DND-41 (cell line): ENCODE measurements at regions not wholly inside any gene's neighbourhood (a gene's known extent, or its start where the extent isn't known, plus 50 kb on each side); places are given as distances from the start of the nearest gene placed in this dataset.

ENCODE experiments used
- EZH2 ChIP-seq: IDR thresholded peaks from 3 replicates; pipeline ENCODE4 v1.6.1; 2012; ENCODE audit warnings: borderline replicate concordance, low read depth, mild to moderate bottlenecking, moderate library complexity, low read length, inconsistent platforms; ENCODE audit not compliant: severe bottlenecking
- TF ChIP-seq, protein P1 (sequence below): IDR thresholded peaks from 2 replicates; pipeline ENCODE4 v1.5.1; 2012; ENCODE audit warnings: borderline replicate concordance, low read length, moderate library complexity, mild to moderate bottlenecking; ENCODE audit not compliant: poor library complexity, severe bottlenecking; ENCODE audit errors: extremely low read depth

- TF ChIP-seq, protein P1, sequence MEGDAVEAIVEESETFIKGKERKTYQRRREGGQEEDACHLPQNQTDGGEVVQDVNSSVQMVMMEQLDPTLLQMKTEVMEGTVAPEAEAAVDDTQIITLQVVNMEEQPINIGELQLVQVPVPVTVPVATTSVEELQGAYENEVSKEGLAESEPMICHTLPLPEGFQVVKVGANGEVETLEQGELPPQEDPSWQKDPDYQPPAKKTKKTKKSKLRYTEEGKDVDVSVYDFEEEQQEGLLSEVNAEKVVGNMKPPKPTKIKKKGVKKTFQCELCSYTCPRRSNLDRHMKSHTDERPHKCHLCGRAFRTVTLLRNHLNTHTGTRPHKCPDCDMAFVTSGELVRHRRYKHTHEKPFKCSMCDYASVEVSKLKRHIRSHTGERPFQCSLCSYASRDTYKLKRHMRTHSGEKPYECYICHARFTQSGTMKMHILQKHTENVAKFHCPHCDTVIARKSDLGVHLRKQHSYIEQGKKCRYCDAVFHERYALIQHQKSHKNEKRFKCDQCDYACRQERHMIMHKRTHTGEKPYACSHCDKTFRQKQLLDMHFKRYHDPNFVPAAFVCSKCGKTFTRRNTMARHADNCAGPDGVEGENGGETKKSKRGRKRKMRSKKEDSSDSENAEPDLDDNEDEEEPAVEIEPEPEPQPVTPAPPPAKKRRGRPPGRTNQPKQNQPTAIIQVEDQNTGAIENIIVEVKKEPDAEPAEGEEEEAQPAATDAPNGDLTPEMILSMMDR = no peak
- TF ChIP-seq EZH2 = no peak
Measured at GRCh38 chr6:137795501-137795900, 71.6 kb upstream of the TNFAIP3 start.
